Upper lobe of left lung (tissue), 6 donors: ENCODE measurements at regions not wholly inside any gene's neighbourhood (a gene's known extent, or its start where the extent isn't known, plus 50 kb on each side); places are given as distances from the start of the nearest gene placed in this dataset.
A peak's percentile ranks its signal among the peaks of the same experiment; 100 is the strongest.

Experiments used
- ATAC-seq, 2 donors: fragments of 200-7000 bp; cut with Tn5 transposase; one replicate each; pipeline ENCODE4 v1.9.1; 2022; ENCODE audit warnings: mild to moderate bottlenecking in 2 of 2, moderate library complexity in 2 of 2; ENCODE audit not compliant: low FRiP score in 2 of 2
- DNase-seq, 2 donors: peaks; one replicate each; pipeline ENCODE4 v3.0.0-alpha.2; 2019 to 2020
- H3K27ac ChIP-seq, 4 donors: fragments of 200-600 bp; sonication (generic); one replicate each; pipeline ENCODE4 v1.5.1; 2016 to 2019
- H3K27me3 ChIP-seq, 4 donors: fragments of 200-600 bp; sonication (generic); one replicate each; pipeline ENCODE4 v1.5.1; 2017 to 2019
- H3K36me3 ChIP-seq, 4 donors: fragments of 200-600 bp; sonication (generic); one replicate each; pipeline ENCODE4 v1.5.1; 2016 to 2019
- H3K4me1 ChIP-seq, 4 donors: fragments of 200-600 bp; sonication (generic); one replicate each; pipeline ENCODE4 v1.5.1; 2018 to 2019
- H3K4me3 ChIP-seq, 4 donors: fragments of 200-600 bp; sonication (generic); one replicate each; pipeline ENCODE4 v1.5.1; 2017 to 2019; ENCODE audit warnings: mild to moderate bottlenecking in 2 of 4, moderate library complexity in 1 of 4
- H3K9me3 ChIP-seq, 4 donors: fragments of 200-600 bp; sonication (generic); one replicate each; pipeline ENCODE4 v1.5.1; 2018 to 2019
- CTCF ChIP-seq, 6 experiments: fragments of 450-650 bp in 4 of 6; fragments of 200-600 bp in 2 of 6; sonication (generic) in 2 of 6; IDR thresholded peaks; one replicate each; pipeline ENCODE4 v1.5.1; 2016 to 2019; ENCODE audit warnings: antibody characterized with exemption in 6 of 6
- EP300 ChIP-seq, 4 donors: sonication (generic); formaldehyde crosslinking; IDR thresholded peaks; one replicate each; pipeline ENCODE4 v1.5.1; 2017; ENCODE audit warnings: antibody characterized with exemption in 4 of 4, control low read depth in 2 of 4
- POLR2A ChIP-seq, 4 donors: fragments of 450-650 bp; IDR thresholded peaks; one replicate each; pipeline ENCODE4 v1.5.1; 2016 to 2017; ENCODE audit warnings: antibody characterized with exemption in 4 of 4, mild to moderate bottlenecking in 2 of 4
- POLR2AphosphoS5 ChIP-seq, 2 donors: sonication (generic); formaldehyde crosslinking; IDR thresholded peaks; one replicate each; pipeline ENCODE4 v1.5.1; 2017; ENCODE audit warnings: antibody characterized with exemption in 2 of 2
- WGBS, 2 donors: methylation state at CpG; one replicate each; pipeline ENCODE4 v1.1.5; 2017 to 2018; 5-methylcytosine and 5-hydroxymethylcytosine counted together
- donor health status: DM: no; HTN: no; CAD: no; lungs with moderate emphysema.
- donor health status: DM: no; HTN: yes; CAD: no; lungs with severe emphysema.

- no peaks in the 10 kb centered on the region for H3K4me1 ChIP-seq
- 23 to 32% methylated on average over 3 of the region's 3 CpGs for WGBS, 2 donors
- DNase-seq (no peak), ATAC-seq (no peak)
- no peaks in the 10 kb centered on the region for H3K36me3 ChIP-seq
- no peak overlapping the region for H3K4me3 ChIP-seq
- no peaks in the 10 kb centered on the region for H3K9me3 ChIP-seq
- TF ChIP-seq EP300 (IDR thresholded peaks at IDR 0.05) (no peak), POLR2A (IDR thresholded peaks at IDR 0.05) (no peak), POLR2AphosphoS5 (IDR thresholded peaks at IDR 0.05) (no peak), CTCF (IDR thresholded peaks at IDR 0.05) (no peak)
- no peak overlapping the region for H3K27ac ChIP-seq
- H3K27me3 ChIP-seq = no peaks in the 10 kb centered on the region
Observed at GRCh38 chr1:60936163-60936562, 146.2 kb upstream of the NFIA start.

- Histone ChIP-seq H3K4me1 (no peaks in the 10 kb centered on the region), H3K9me3 (no peaks in the 10 kb centered on the region), H3K27me3 (no peaks in the 10 kb centered on the region), H3K27ac (no peak overlapping the region), H3K4me3 (no peak overlapping the region), H3K36me3 (no peaks in the 10 kb centered on the region)
- WGBS, 2 donors = 41 to 50% methylated on average over 1 of the region's 1 CpG
- ATAC-seq (no peak), DNase-seq (no peak)
- TF ChIP-seq POLR2A (IDR thresholded peaks at IDR 0.05) = no peak
Observed at GRCh38 chr1:60935599-60936110, 146.7 kb upstream of the NFIA start.

GRCh38 chr1:60930130-60930529, 152.2 kb upstream of the NFIA start:
- TF ChIP-seq CTCF (IDR thresholded peaks at IDR 0.05) (no peak), POLR2A (IDR thresholded peaks at IDR 0.05) (no peak), POLR2AphosphoS5 (IDR thresholded peaks at IDR 0.05) (no peak), EP300 (IDR thresholded peaks at IDR 0.05) (no peak)
- no peak overlapping the region for H3K4me3 ChIP-seq
- no peaks in the 10 kb centered on the region for H3K9me3 ChIP-seq
- H3K36me3 ChIP-seq = no peaks in the 10 kb centered on the region
- DNase-seq = no peak
- WGBS, 2 donors = 96 to 97% methylated on average over 2 to 3 of the region's 3 CpGs
- ATAC-seq = no peak
- H3K4me1 ChIP-seq = no peaks in the 10 kb centered on the region
- H3K27ac ChIP-seq = no peak overlapping the region
- no peaks in the 10 kb centered on the region for H3K27me3 ChIP-seq

- DNase-seq (peak in 1 of 2 donors; percentile 13), ATAC-seq (no peak)
- Histone ChIP-seq H3K4me1 (peaks cover 0 to 10% (median 9%) of the 10 kb centered on the region in 4 donors), H3K36me3 (no peaks in the 10 kb centered on the region), H3K9me3 (no peaks in the 10 kb centered on the region), H3K27ac (no peak overlapping the region), H3K4me3 (no peak overlapping the region), H3K27me3 (no peaks in the 10 kb centered on the region)
- TF ChIP-seq POLR2A (IDR thresholded peaks at IDR 0.05) (no peak), EP300 (IDR thresholded peaks at IDR 0.05) (no peak), CTCF (IDR thresholded peaks at IDR 0.05) (no peak), POLR2AphosphoS5 (IDR thresholded peaks at IDR 0.05) (no peak)
- WGBS, 2 donors = 59 to 69% methylated on average over 13 to 14 of the region's 14 CpGs
Observed at GRCh38 chr1:60924964-60925798, 157.2 kb upstream of the NFIA start.

- no peaks in the 10 kb centered on the region for H3K9me3 ChIP-seq
- no peak overlapping the region for H3K4me3 ChIP-seq
- WGBS, 2 donors = 96 to 100% methylated on average over 3 of the region's 3 CpGs
- H3K27me3 ChIP-seq = no peaks in the 10 kb centered on the region
- no peaks in the 10 kb centered on the region for H3K36me3 ChIP-seq
- no peak for TF ChIP-seq POLR2A (IDR thresholded peaks at IDR 0.05)
- no peak for TF ChIP-seq EP300 (IDR thresholded peaks at IDR 0.05)
- TF ChIP-seq POLR2AphosphoS5 (IDR thresholded peaks at IDR 0.05) = no peak
- TF ChIP-seq CTCF (IDR thresholded peaks at IDR 0.05) = no peak
- ATAC-seq (no peak), DNase-seq (no peak)
- H3K4me1 ChIP-seq = peaks cover 0 to 10% (median 9%) of the 10 kb centered on the region in 4 donors
- H3K27ac ChIP-seq = no peak overlapping the region
Observed at GRCh38 chr1:60924165-60924564, 158.2 kb upstream of the NFIA start.
